ENCODE measurements at regions not wholly inside any gene's neighbourhood (a gene's known extent, or its start where the extent isn't known, plus 50 kb on each side); places are given as distances from the start of the nearest gene placed in this dataset.

DNA sequence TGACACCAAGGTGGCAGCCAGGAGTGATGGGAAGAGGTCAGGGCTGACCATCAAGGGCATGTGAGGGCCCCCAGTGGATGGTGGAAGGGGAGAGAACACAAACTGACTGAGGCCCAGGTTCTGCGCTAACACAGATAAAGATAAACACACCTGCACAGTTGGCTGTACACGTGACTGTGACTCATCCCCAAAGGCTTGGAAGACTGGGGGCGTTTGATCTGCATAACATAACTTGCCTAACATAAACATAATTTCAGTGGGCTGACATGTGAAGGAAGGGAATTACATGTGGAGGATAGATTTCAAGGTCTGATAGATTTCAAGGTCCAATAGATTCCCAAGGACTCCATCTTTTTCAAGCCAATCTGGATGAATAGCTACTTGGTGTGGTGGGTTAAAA lies 100.9 kb upstream of the TNRC6C start:
- DNase-seq (ENCODE audit: extremely low spot score): no peak
- no peaks in the 10 kb centered on the region for H3K9me3 ChIP-seq
- intact Hi-C loops (cut with DNase I): no loop called here

DNA sequence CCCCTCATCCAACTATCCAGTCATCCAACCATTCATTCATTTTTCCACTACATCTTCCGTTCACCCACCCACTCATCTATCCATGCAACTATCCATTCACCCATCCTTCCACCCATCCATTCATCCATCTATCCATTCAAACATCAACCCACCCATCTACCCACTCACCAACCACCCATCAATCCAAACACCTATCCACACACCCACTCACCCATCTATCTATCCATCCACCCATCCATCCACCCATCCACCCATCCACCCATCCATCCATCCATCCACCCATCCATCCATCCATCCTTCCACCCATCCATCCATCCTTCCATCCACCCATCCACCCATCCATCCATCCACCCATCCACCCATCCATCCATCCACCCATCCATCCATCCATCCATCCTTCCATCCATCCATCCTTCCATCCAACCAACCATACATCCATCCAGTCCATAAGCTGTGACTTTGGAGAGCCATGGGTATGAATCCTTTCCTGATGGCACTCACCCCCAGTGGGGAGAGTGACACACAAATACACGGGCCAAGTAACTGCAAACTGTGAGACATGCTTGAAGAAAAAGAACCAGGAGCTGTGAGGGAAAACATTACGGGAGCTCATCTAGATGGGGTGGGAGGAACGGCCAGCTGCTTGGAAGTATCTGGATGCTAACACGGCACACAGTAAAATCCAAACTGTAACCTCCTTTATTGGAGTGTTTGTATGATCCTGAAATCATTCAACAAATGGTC lies 100.0 kb upstream of the TNRC6C start:
- no peak for DNase-seq (ENCODE audit: extremely low spot score)
- intact Hi-C loops (cut with DNase I): no loop called here
- H3K4me3 ChIP-seq: no peak overlapping the region
- H3K36me3 ChIP-seq: no peaks in the 10 kb centered on the region
- WGBS: 73% methylated on average over 5 of the region's 5 CpGs
- H3K4me1 ChIP-seq: peaks cover 0 to 10% (median 3%) of the 10 kb centered on the region in 4 donors
- no peaks in the 10 kb centered on the region for H3K27me3 ChIP-seq
- no peak for TF ChIP-seq EP300 (IDR thresholded peaks at IDR 0.05)
- TF ChIP-seq, protein P1, sequence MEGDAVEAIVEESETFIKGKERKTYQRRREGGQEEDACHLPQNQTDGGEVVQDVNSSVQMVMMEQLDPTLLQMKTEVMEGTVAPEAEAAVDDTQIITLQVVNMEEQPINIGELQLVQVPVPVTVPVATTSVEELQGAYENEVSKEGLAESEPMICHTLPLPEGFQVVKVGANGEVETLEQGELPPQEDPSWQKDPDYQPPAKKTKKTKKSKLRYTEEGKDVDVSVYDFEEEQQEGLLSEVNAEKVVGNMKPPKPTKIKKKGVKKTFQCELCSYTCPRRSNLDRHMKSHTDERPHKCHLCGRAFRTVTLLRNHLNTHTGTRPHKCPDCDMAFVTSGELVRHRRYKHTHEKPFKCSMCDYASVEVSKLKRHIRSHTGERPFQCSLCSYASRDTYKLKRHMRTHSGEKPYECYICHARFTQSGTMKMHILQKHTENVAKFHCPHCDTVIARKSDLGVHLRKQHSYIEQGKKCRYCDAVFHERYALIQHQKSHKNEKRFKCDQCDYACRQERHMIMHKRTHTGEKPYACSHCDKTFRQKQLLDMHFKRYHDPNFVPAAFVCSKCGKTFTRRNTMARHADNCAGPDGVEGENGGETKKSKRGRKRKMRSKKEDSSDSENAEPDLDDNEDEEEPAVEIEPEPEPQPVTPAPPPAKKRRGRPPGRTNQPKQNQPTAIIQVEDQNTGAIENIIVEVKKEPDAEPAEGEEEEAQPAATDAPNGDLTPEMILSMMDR (IDR thresholded peaks at IDR 0.05): no peak
- no peak for TF ChIP-seq POLR2AphosphoS5 (IDR thresholded peaks at IDR 0.05)
- TF ChIP-seq POLR2A (IDR thresholded peaks at IDR 0.05; ENCODE audit: low read depth): no peak
- no peaks in the 10 kb centered on the region for H3K9me3 ChIP-seq
- H3K27ac ChIP-seq (replicated peaks in 1 of 4): no peak overlapping the region

More for the DNA sequence above, 100.9 kb upstream of the TNRC6C start:
- no peaks in the 10 kb centered on the region for H3K36me3 ChIP-seq
- no peak overlapping the region for H3K27ac ChIP-seq (replicated peaks in 1 of 4)
- H3K4me1 ChIP-seq: peaks cover 0 to 6% (median 0%) of the 10 kb centered on the region in 4 donors
- H3K4me3 ChIP-seq: no peak overlapping the region
- 56% methylated on average over 3 of the region's 3 CpGs for WGBS
- H3K27me3 ChIP-seq: no peaks in the 10 kb centered on the region
- TF ChIP-seq POLR2A (IDR thresholded peaks at IDR 0.05; ENCODE audit: low read depth): no peak
- TF ChIP-seq, protein P1 (IDR thresholded peaks at IDR 0.05): no peak
- no peak for TF ChIP-seq POLR2AphosphoS5 (IDR thresholded peaks at IDR 0.05)
- no peak for TF ChIP-seq EP300 (IDR thresholded peaks at IDR 0.05)

DNA sequence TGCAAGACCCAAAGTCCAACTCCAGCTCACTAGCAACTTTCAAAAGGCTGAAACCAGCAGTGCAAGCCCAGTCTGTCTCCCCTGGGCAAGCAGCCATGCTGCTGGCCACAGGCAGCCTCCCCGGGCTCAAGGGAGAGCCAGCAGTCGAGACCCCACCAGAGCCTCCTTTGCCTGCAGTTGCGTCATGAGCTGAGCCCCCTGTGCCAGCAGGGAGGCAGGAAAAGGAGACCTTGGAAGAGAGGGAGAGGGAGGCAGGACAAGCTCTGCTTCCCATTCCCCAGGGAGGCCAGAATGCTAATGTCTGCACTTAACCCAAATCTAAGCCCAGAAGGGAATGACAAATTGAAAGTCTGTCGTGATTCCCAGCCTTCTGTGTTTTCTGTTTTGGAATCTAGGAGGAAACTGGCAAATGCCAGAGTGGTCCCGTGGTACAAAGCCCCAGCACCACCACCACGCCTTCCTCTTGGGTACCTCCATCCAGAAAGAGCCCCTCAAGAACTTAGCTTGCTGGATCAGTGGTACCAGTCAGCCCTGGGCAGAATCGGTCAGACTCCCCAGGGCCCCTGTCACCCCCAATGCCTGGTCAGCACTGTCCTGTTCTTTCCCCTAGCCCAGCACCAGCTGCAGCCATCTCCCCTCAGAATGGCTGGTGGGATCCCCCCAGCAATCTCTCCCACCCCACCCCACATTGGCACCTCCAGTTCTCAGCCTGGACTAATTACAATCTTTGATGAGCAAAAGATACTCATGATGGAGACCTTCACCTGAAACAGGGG lies 99.3 kb upstream of the TNRC6C start:
- no peak for DNase-seq (ENCODE audit: extremely low spot score)
- Histone ChIP-seq H3K36me3 (no peaks in the 10 kb centered on the region), H3K4me3 (no peak overlapping the region), H3K4me1 (peaks cover 7 to 17% (median 11%) of the 10 kb centered on the region in 4 donors), H3K27me3 (no peaks in the 10 kb centered on the region), H3K9me3 (no peaks in the 10 kb centered on the region), H3K27ac (replicated peaks in 1 of 4) (no peak overlapping the region)
- intact Hi-C loops (cut with DNase I): no loop called here
- TF ChIP-seq EP300 (IDR thresholded peaks at IDR 0.05) (no peak), POLR2A (IDR thresholded peaks at IDR 0.05; ENCODE audit: low read depth) (no peak), POLR2AphosphoS5 (IDR thresholded peaks at IDR 0.05) (no peak)
- TF ChIP-seq, protein P1 (IDR thresholded peaks at IDR 0.05): no peak
- 64% methylated on average over 7 of the region's 7 CpGs for WGBS

DNA sequence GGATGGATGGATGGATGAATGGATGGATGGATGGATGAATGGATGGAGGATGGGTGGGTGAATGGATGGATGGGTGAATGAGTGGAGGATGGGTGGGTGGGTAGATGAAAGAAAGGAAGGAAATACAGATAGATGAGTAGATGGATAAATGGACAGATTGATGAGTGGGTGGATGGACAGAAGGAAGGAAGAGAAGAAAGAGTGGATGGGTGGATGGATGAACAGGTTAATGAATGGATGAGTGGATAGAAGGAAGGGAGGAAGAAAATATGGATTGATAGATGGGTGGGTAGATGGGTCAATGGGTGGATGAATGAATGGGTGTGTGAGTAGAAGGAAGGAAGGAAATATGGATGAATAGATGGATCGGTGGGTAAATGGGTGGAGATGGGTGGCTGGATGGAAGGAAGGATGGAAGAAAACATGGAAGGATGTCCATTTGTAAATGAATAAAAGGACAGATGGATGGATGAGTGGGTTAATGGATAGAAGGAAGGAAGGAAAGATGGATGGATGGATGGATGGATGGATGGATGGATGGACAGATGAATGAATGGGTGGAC lies 97.3 kb upstream of the TNRC6C start:
- no peaks in the 10 kb centered on the region for H3K36me3 ChIP-seq
- no peak overlapping the region for H3K4me3 ChIP-seq
- no peak for TF ChIP-seq POLR2AphosphoS5 (IDR thresholded peaks at IDR 0.05)
- TF ChIP-seq, protein P1 (IDR thresholded peaks at IDR 0.05): no peak
- TF ChIP-seq EP300 (IDR thresholded peaks at IDR 0.05): no peak
- no peak for TF ChIP-seq POLR2A (IDR thresholded peaks at IDR 0.05; ENCODE audit: low read depth)
- no peaks in the 10 kb centered on the region for H3K9me3 ChIP-seq
- H3K27ac ChIP-seq (replicated peaks in 1 of 4): no peak overlapping the region
- intact Hi-C loops (cut with DNase I): no loop called here
- H3K4me1 ChIP-seq: peaks cover 15 to 32% (median 28%) of the 10 kb centered on the region in 4 donors
- 88% methylated on average over 1 of the region's 1 CpG for WGBS
- DNase-seq (ENCODE audit: extremely low spot score): no peak
- H3K27me3 ChIP-seq: no peaks in the 10 kb centered on the region
